ENCODE measurements at regions not wholly inside any gene's neighbourhood (a gene's known extent, or its start where the extent isn't known, plus 50 kb on each side); places are given as distances from the start of the nearest gene placed in this dataset.

- in situ Hi-C loops (cut with MboI; ENCODE audit: low pct_unique_long_range_greater_than_20kb, low sequenced_read_pairs, unreplicated experiment): no loop called here
- no peak for DNase-seq (ENCODE audit: low spot score)
- TF ChIP-seq CTCF (IDR thresholded peaks at IDR 0.05; ENCODE audit: extremely low read depth, insufficient read depth, missing control alignments): no peak
Observed at GRCh38 chr13:111038887-111039286, 76.2 kb upstream of the ARHGEF7 start.

GRCh38 chr13:111037927-111038326, 77.2 kb upstream of the ARHGEF7 start:
- in situ Hi-C loops (cut with MboI; ENCODE audit: low pct_unique_long_range_greater_than_20kb, low sequenced_read_pairs, unreplicated experiment): no loop called here
- TF ChIP-seq CTCF (IDR thresholded peaks at IDR 0.05; ENCODE audit: extremely low read depth, insufficient read depth, missing control alignments): no peak
- DNase-seq (ENCODE audit: low spot score): no peak

- in situ Hi-C loops (cut with MboI; ENCODE audit: low pct_unique_long_range_greater_than_20kb, low sequenced_read_pairs, unreplicated experiment): no loop called here
- TF ChIP-seq CTCF (IDR thresholded peaks at IDR 0.05; ENCODE audit: extremely low read depth, insufficient read depth, missing control alignments): no peak
- DNase-seq (ENCODE audit: low spot score): no peak
Observed at GRCh38 chr13:111036665-111037064, 78.4 kb upstream of the ARHGEF7 start.

GRCh38 chr13:111035861-111036260, 79.2 kb upstream of the ARHGEF7 start:
- TF ChIP-seq CTCF (IDR thresholded peaks at IDR 0.05; ENCODE audit: extremely low read depth, insufficient read depth, missing control alignments): no peak
- in situ Hi-C loops (cut with MboI; ENCODE audit: low pct_unique_long_range_greater_than_20kb, low sequenced_read_pairs, unreplicated experiment): no loop called here

GRCh38 chr13:111034811-111035210, 80.3 kb upstream of the ARHGEF7 start:
- no peak for TF ChIP-seq CTCF (IDR thresholded peaks at IDR 0.05; ENCODE audit: extremely low read depth, insufficient read depth, missing control alignments)
- DNase-seq (ENCODE audit: low spot score): no peak
- in situ Hi-C loops (cut with MboI; ENCODE audit: low pct_unique_long_range_greater_than_20kb, low sequenced_read_pairs, unreplicated experiment): no loop called here

More at GRCh38 chr13:111035861-111036260, 79.2 kb upstream of the ARHGEF7 start:
- no peak for DNase-seq (ENCODE audit: low spot score)

- DNase-seq (ENCODE audit: low spot score): no peak
- in situ Hi-C loops (cut with MboI; ENCODE audit: low pct_unique_long_range_greater_than_20kb, low sequenced_read_pairs, unreplicated experiment): no loop called here
- TF ChIP-seq CTCF (IDR thresholded peaks at IDR 0.05; ENCODE audit: extremely low read depth, insufficient read depth, missing control alignments): no peak
Observed at GRCh38 chr13:111033172-111034130, 81.7 kb upstream of the ARHGEF7 start.

Measured in GM13977 (cell line).